SK-N-SH (cell line): ENCODE measurements at regions not wholly inside any gene's neighbourhood (a gene's known extent, or its start where the extent isn't known, plus 50 kb on each side); places are given as distances from the start of the nearest gene placed in this dataset.

ENCODE experiments used
- EP300 ChIP-seq, 2 experiments: IDR thresholded peaks; 2 replicates each; pipeline versions ENCODE4 v1.4.0 to v1.6.1; 2012; ENCODE audit warnings: borderline replicate concordance in 1 of 2, low read depth in 1 of 2, low read length in 1 of 2
- GABPA ChIP-seq: IDR thresholded peaks from 2 replicates; pipeline ENCODE4 v1.4.0; 2012; ENCODE audit warnings: low read depth, mild to moderate bottlenecking
- POLR2AphosphoS5 ChIP-seq: IDR thresholded peaks from 2 replicates; pipeline ENCODE4 v1.6.1; 2012; ENCODE audit warnings: low read depth, low read length
- RAD21 ChIP-seq: IDR thresholded peaks from 2 replicates; pipeline ENCODE4 v1.6.1; 2012; ENCODE audit warnings: mild to moderate bottlenecking, low read length
- SIN3A ChIP-seq: IDR thresholded peaks from 2 replicates; pipeline ENCODE4 v1.6.1; 2012; ENCODE audit warnings: low read depth, mild to moderate bottlenecking, low read length, moderate library complexity, borderline replicate concordance
- TAF1 ChIP-seq: IDR thresholded peaks from 2 replicates; pipeline ENCODE4 v1.6.1; 2012; ENCODE audit warnings: low read depth, mild to moderate bottlenecking, low read length, moderate library complexity, borderline replicate concordance
- TCF12 ChIP-seq: IDR thresholded peaks from 2 replicates; pipeline ENCODE4 v1.4.0; 2012
- TF ChIP-seq, protein P1 (sequence below): fragments of 200-600 bp; sonication (generic); IDR thresholded peaks from 2 replicates; pipeline ENCODE4 v1.6.1; 2017; ENCODE audit warnings: antibody characterized with exemption, mild to moderate bottlenecking, moderate library complexity

DNA sequence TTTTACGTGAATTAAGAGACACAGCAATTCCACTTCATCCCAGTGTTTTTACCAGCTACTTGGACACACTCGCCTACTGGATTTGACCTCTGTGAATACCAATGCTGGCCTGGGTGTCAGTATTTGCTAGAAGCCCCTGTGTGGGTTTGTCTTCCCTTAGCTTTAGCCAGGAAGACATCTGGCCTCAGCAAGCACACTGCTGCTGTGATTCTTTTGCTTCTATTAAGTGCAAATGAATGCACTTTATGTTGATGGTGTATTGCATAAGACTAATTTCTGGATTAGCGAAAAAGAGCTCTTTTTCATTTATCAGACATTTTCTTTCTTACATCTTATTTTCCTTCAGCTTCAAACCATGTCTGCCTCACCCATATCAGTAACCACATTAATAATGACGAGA, 140.0 kb downstream of the CHRM3 start:
- TF ChIP-seq TAF1 (no peak), EP300 (IDR thresholded peaks at IDR 0.05; ENCODE audit: borderline replicate concordance in 1 of 2, low read depth in 1 of 2, low read length in 1 of 2) (no peak), RAD21 (no peak), GABPA (no peak), POLR2AphosphoS5 (no peak), TCF12 (no peak), SIN3A (no peak)
- TF ChIP-seq, protein P1, sequence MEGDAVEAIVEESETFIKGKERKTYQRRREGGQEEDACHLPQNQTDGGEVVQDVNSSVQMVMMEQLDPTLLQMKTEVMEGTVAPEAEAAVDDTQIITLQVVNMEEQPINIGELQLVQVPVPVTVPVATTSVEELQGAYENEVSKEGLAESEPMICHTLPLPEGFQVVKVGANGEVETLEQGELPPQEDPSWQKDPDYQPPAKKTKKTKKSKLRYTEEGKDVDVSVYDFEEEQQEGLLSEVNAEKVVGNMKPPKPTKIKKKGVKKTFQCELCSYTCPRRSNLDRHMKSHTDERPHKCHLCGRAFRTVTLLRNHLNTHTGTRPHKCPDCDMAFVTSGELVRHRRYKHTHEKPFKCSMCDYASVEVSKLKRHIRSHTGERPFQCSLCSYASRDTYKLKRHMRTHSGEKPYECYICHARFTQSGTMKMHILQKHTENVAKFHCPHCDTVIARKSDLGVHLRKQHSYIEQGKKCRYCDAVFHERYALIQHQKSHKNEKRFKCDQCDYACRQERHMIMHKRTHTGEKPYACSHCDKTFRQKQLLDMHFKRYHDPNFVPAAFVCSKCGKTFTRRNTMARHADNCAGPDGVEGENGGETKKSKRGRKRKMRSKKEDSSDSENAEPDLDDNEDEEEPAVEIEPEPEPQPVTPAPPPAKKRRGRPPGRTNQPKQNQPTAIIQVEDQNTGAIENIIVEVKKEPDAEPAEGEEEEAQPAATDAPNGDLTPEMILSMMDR = no peak
